GM19238 (cell line): ENCODE measurements at regions not wholly inside any gene's neighbourhood (a gene's known extent, or its start where the extent isn't known, plus 50 kb on each side); places are given as distances from the start of the nearest gene placed in this dataset.
"Not testable (repeated sequence)": the region's sequence is repeated elsewhere in the genome, so short reads cannot be mapped to it uniquely, and the experiment has no call there.

ENCODE experiments used
- DNase-seq: peaks from one replicate; pipeline ENCODE4 v3.0.0; 2011; ENCODE audit warnings: low spot score; ENCODE audit not compliant: insufficient read length

DNA sequence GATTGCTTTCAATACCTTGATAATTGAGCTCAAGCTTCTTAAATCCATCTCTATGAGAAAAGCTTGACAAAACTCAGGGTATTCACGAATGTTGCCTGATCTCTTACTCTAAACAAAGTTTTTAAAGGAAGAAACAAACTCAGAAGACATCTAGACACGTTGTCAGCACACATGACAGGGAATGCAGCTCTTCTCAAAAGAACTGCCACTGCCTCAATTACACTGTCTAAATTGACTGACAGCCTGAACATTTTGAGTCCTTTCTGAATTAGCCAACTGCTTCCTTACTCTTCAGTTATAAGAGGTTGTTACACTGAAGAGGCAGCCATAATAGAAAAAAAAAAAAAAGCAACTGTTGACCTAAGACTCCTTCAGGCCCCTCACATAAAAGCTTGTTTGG lies 1646.7 kb upstream of the B3GALT2 start:
- DNase-seq, result no peak

DNA sequence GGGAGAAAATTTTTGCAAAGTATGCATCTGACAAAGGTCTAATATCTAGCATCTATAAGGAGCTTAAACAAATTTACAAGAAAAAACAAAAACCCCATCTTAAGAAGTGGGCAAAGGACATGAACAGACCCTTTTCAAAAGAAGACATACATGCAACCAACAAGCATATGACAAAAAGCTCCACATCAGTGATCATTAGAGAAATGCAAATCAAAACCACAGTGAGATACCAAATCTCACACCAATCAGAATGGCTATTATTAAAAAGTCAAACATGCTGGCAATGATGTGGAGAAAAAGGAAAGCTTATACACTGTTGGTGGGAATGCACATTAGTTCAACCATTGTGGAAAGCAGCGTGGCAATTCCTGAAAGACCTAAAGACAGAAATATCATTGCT lies 1645.2 kb upstream of the B3GALT2 start:
- not testable (repeated sequence) for DNase-seq

DNA sequence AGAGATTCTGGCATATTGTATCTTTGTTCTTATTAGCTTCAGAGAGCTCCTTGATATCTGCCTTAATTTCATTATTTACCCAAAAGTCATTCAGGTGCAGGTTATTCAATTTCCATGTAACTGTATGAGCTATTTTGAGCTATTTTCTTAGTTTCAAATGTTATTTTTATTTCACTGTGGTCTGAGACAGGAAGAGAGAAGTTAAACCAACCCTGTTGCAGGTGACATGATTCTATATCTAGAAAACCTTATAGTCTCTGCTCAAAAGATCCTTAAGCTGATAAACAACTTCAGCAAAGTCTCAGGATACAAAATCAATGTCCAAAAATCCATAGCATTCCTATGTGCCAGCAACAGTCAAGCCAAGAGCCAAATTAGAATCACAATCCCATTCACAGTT lies 1644.0 kb upstream of the B3GALT2 start:
- no peak for DNase-seq

DNA sequence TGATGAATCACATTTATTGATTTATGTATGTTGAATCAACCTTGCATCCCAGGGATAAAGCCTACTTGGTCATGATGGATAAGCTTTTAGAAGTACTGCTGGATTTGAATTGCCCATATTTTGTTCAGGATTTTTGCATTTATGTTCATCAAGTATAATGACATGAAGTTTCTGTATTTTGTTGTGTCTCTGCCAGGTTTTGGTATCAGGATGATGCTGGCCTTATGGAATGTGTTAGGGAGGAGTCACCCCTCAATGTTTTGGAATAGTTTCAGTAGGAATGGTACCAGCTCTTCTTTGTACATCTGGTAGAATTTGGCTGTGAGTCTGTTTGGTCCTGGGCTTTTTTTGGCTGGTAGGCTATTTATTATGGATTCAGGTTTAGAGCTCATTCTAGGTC lies 1643.1 kb upstream of the B3GALT2 start:
- DNase-seq, result no peak

DNA sequence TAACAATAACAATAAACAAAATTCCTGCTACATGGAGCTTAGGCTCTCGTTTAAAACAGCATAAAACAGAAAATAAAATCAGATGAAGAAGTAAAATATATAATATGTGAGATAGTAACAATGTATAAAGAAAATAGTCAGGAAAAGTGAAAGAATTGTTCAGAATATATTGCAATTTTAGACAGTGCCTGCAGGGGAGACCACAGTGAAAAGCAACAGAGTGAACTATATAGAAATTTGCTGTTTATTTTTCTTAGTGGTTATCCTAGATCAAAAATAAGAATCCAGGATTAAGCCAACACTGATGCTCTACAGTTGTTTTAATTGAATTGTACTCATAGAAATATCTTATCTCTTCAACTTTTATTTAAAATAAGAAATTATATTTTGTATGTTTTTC lies 1639.0 kb upstream of the B3GALT2 start:
- DNase-seq, result no peak

DNA sequence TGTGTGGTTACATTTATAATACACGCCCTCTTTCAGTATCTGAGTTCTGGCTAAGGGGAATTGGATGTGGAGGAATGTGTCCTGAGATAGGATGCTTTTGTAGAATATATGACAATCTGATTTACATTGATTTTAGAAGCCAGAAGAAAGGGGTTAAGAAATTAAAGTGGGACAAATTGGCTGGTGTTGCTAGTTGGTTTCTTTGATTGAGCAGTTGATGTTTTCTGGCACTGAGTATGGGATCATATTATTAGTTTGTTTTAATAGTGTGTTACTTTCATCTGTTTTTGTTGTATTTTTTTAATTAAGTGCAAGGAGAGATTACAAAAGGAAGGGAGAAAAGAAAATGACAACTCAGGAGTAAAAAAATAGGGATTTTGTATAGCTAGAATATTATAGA lies 1634.7 kb upstream of the B3GALT2 start:
- no peak for DNase-seq

DNA sequence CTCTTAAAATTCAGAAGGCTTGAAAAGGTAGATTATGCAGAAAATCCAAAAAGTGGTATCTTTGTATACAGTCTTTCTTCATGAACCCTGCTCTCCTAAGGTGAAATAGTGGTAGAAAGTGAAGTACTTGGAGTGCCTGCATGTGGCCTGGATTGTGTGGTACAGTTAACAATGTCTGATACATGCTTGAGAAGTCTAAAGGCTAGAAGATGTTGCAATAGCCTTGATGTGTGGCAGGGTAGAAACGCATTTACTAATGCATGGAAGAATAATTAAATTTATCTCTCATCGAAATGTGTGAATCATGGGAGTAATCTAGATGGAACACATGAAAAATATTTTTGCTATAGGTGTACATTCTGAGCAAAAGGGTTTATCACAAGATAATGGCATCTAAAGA lies 1632.3 kb upstream of the B3GALT2 start:
- no peak for DNase-seq

DNA sequence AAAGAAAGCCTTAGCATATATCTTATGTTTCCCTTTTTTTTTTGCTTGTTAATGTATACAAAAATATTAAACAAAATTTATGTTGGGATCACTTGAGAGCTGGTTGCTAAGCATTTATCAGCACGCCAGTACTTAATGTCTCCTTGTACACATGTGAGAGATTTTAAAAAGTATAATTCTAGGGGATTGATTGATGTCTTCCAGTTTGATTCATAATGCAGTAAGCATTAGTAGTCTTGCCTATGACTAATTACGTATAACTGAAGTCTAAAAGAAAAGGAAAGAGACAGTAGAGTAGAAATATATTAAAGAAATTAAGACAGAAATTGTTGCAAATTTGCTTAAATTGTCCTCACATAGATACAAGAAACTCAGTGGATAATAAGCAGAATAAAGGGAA lies 1630.4 kb upstream of the B3GALT2 start:
- no peak for DNase-seq

DNA sequence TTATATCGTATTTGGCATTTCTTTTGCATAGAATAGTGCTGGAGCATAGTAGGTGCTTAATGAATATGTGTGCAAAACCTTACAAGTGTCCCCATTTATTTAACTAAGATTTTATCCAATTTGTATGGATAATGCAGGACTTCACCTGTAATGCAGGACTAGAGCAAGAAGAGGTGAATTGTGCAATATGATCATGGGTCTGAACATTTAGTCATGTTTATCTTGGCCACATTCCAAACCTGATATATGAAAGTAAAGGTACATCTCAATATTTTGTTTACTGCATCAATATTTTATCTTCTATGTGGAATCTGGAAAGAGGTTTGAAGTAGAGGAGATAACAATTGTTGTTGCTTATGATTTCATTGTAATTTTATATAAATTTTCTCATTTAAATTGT lies 1626.7 kb upstream of the B3GALT2 start:
- DNase-seq, result no peak

DNA sequence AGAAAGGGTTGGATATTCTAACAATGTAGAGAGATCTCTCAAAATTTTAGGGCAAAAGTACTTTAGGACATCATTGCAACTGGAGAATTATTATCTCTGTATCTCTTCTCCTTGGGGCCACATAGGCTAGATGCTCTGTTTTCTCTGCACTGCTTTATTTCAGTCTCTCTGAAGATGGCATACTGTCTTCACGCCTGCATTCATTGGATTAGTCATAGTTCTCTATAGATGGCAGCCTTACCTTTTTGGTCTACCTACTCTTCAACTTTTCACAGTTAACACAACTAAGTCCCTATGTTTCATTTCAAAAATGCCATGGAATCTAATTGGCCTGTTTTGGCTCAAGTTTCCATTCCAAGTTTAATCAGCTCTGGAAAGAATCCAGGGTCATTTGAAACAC lies 1623.3 kb upstream of the B3GALT2 start:
- DNase-seq, result no peak

DNA sequence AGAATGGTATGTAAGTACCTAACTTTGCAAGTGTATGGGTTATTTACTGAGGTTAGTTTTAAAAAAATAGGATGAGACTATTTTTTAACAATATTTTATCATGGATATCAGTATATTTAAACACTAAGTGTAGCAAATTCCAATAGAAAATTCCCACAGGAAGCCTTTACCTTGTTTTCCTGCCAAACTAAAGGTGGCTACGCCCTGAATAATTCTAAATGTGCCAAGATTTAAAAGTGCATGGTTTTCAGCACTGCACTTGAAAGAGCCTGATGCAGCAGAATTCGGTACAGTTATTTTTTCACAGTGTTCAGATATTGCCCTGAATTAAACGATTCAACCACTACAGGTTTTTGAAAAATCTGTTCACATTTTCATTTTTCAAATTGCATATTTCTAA lies 1622.8 kb upstream of the B3GALT2 start:
- DNase-seq, result no peak

DNA sequence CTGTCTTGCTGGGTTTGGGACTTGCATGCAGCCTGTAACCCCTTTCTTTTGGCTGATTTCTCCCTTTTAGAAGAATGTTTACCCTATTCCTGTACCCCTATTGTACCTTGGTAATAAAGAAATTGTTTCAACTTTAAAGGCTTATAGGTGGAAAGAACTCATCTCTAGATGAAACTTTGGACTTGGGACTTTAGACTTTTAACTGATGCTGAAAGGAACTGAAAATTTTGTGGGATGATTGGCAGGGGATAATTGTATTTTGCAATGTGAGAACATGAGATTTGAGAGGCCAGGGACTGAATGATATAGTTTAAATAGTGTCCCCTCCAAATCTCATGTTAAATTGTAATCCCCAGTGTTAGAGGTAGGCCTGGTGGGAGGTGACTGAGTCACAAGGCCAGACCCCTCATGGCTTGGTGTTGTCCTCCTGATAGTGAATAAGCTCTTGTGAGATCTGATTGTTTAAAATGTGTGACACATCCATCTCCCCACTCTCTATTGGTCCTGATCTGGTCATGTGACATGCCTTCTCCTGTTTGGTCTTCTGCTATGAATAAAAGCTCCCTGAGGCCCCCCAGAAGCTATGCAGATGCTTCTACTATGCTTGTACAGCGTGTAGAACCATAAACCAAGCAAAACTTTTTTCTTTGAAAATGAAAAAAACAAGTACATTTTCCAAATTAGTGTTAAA lies 1621.3 kb upstream of the B3GALT2 start:
- no peak for DNase-seq

DNA sequence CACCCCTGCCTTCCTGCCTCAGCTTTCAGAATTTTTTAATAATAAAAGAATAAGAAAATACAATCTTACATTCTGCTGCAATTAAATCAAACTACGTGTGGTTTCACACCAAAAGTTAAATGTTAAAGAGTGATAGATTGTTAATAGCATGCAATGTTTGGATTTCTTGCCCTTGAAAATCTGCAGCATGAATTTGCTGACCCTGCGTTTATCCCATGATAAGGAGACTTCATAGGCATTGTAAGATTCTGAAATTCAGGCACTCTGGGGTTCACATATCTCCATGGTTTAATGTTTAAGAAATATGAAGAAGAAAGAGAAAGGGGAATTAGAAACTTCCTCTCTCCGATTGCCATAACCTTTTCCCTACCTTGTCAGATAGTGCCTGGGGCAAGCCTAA lies 1616.2 kb upstream of the B3GALT2 start:
- no peak for DNase-seq

DNA sequence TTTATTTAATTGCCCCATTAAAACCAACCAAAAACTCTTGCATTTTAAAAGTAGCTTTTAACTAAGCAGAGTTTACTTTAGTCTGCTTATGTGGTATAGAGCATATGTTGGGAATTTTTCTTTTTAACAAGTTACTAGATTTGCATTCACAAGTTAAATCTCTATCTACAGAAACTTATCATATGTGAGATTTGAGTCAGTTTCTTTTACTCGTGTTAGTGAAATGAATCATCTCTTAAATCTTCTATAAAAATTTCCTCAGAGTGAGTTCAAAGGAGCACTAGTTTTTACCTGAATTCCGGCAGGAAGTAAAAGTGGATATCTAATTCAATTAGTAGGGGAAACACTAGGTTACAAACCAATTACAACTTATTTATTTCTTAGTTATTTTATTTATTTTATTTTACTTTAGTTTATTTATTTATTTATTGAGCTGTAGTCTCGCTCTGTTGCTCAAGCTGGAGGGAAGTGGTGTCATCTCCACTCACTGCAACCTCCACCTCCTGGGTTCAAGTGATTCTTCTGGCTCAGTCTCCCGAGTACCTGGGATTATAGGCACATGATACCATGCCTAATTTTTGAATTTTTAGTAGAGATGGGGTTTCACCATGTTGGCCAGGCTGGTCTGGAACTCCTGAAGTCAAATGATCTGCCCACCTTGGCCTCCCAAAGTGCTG lies 1609.6 kb upstream of the B3GALT2 start:
- DNase-seq, result no peak

DNA sequence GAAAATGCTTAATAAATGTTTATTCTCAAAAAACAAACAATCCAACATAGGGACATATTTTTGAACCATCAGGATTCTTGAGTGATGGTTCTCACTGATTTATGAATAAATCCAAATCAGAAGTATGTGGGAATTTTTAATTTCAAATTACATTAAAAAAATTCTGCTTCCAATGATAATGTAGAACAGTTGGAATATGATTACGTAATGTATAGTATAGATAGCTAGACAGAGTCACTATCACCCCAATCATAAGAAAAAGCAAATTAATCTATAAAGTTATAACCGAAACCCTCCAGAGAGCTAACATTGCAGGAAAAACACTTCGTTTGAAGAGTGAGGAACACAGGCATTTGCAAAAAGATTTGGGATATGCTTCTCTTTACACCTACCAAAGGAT lies 1600.6 kb upstream of the B3GALT2 start:
- DNase-seq, result no peak

DNA sequence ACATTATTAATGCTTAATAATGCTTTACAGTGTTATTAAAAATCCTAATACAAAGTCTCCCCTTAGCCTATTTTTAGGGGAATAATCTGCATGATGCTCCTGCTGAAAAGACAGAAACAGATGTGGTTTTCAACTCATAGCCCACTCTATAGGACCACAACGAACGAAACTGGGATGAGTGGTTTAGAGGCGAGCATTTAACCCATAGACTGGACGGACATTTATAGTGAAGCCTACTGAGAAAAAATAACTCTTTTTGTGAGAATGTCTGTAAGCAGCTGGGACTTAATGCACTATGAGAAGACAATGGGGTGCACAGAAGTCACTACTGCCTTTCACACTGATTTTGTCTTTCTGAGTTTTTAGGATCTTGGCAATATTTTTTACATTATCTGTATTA lies 1599.6 kb upstream of the B3GALT2 start:
- DNase-seq, result no peak

DNA sequence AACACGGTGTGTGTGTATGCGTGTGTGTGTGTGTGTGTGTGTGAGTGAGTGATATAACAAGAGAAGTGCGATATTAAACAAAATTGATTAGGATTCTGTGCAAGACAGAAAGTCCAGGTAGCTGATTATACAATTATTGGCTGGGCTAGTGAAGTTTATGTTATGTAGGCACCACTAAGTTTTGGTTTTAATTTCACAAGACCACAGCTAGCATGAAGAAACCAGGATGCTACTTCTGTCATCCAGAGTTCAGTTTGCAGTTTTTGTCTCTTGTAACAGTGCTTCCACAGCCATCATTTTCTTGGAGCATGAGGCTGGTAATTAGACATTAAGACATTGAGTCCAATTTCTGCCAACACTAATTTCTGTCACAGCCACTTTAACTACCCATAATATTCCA lies 1590.2 kb upstream of the B3GALT2 start:
- no peak for DNase-seq

DNA sequence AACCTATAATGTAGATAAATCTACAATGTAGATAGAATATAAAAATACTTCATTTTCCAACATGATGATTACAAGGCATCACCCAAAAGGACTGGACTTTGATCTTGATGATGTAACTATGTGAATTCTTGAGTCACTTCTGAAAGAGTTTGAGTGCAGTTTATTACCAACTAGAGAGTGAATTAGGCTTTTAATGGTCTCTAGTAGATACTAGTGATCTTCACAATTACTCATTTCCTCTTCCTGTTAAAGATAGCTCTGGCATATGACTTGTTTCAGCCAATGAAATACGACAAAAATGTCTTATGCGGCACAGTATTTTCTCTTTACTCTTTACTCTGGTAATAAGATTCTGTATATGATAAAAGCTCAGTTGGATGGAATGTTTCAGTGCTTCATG lies 1588.1 kb upstream of the B3GALT2 start:
- no peak for DNase-seq

DNA sequence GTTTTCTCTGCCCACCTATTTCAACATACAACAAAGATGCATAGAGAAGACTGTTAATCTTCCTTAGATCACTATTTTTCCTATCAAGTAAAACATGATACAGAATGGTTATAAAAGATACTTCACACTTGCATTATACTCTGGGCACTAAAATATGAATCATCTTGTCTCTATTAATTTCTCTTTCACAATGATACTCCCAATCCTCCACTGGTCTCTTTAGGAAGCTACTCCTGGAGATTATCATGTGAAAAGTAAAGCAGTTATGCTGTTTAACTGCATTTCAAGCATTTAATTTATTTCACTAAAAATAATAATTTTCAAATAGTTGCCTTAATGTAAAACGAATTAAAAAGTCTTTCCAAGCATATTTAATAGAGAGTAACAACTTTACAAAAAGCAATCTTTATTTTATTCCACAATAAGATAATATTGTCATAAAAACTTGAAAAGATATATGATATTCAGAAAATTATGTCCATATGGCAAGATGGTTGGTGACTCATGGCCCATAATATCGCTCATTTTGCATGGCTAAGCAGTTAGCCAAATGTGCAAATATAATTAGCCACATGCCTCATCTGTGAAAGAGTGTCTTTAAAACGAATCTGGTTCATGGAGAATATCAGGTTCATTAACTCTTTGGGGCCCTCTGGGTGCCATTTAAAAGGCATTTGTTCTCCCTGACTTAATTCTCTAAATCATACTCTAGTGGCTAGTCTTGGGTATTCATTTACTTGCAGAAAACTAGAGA lies 1569.0 kb upstream of the B3GALT2 start:
- no peak for DNase-seq

DNA sequence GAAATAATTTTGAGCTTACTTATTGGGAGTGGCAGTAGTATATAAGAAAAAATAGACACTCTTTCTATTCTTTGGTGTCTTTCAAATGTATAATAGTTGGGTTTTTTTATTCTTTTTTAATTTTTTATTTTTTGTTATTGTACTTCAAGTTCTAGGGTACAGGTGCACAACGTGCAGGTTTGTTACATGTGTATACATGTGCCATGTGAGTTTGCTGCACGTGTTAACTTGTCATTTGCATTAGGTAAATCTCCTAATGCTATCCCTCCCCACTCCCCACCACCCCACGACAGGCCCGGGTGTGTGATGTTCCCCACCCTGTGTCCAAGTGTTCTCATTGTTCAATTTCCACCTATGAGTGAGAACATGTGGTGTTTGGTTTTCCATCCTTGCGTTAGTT lies 1552.4 kb upstream of the B3GALT2 start:
- not testable (repeated sequence) for DNase-seq

DNA sequence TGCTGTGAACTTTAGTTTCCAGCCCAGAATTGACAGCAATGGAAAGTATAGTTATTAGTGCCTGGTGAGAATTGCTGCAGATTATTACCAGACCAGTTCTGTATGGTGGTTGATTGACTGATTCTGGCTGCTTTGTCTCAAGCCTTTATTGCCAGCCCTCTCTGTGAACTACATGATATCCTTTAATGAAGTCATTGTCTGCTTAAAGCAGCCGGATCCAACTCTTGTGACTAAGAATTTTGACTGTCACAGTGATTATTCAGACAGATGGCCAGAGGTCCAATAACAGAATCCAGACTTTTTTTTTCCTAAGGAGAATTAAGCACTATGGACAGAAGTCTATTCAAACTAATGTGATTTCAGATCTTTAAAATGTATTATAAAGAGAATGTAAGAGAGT lies 1548.6 kb upstream of the B3GALT2 start:
- DNase-seq, result no peak

DNA sequence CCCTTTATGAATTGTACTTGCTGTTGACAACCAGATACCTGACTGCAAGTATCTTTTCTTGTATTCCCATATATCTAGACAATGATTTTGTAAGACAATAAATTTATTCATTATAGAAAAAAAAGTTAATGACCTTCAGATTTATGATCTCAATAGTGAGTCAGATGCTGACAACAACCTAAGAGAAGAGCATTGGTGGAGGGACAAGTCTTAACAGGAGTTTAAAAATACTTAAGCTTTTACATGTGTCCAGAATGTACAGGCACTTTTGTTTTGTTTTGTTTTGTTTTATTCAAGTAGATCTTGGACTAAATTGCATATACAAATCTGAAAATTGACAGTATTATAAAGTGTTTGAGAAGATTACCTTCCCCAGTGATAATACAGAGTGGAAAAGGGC lies 1544.6 kb upstream of the B3GALT2 start:
- DNase-seq, result no peak

DNA sequence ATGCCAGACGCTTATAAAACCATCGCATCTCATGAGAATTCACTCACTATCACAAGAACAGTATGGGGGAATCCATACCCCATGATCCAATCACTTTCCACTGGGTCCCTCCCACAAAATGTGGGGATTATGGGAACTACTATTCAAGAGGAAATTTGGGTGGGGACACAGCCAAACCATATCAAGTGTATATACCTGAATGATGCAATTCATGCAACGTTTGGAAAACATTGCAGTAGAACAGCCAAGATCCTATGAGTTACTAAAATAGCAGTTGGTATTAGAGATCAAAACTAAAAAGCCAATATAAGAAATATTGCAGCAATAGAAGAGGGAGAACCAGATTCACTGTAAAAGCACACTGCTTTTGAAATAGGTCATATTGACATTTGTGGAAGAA lies 1543.9 kb upstream of the B3GALT2 start:
- no peak for DNase-seq
